Coronary artery (tissue), 2 donors: ENCODE measurements at regions not wholly inside any gene's neighbourhood (a gene's known extent, or its start where the extent isn't known, plus 50 kb on each side); places are given as distances from the start of the nearest gene placed in this dataset.

Source experiments
- DNase-seq: peaks from one replicate; pipeline ENCODE4 v3.0.0-alpha.2; 2017; ENCODE audit warnings: low spot score
- H3K27ac ChIP-seq, 2 donors: fragments of 200-600 bp; sonication (generic); one replicate each; pipeline ENCODE4 v1.5.1; 2016 to 2019
- H3K4me3 ChIP-seq: fragments of 200-600 bp; sonication (generic); 2 replicates; pipeline ENCODE4 v1.5.1; 2016; ENCODE audit warnings: mild to moderate bottlenecking, moderate library complexity
- TF ChIP-seq, protein P1 (sequence below): fragments of 200-600 bp; sonication (generic); IDR thresholded peaks from one replicate; pipeline ENCODE4 v1.5.1; 2019; ENCODE audit warnings: antibody characterized with exemption

DNA sequence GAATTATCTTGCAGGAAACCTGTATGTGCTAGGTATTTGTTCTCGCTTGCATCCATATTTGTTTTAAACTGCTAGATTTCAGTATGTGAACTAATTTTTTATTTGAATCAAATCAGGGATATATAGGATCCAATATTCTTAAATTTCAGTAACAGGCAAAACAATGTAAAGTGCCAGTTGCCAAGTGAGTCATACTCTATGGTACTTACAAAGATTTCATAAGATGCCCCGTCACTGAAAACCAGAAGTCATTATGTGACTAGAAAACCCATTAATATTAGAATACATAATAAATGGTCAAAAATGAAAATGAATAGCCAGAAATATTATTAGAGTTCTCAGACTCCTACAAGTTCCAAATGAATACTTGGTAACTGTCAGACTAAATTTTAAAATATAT is 481.2 kb downstream of the TFAP2A start:
- no peak overlapping the region for H3K27ac ChIP-seq
- TF ChIP-seq, protein P1, sequence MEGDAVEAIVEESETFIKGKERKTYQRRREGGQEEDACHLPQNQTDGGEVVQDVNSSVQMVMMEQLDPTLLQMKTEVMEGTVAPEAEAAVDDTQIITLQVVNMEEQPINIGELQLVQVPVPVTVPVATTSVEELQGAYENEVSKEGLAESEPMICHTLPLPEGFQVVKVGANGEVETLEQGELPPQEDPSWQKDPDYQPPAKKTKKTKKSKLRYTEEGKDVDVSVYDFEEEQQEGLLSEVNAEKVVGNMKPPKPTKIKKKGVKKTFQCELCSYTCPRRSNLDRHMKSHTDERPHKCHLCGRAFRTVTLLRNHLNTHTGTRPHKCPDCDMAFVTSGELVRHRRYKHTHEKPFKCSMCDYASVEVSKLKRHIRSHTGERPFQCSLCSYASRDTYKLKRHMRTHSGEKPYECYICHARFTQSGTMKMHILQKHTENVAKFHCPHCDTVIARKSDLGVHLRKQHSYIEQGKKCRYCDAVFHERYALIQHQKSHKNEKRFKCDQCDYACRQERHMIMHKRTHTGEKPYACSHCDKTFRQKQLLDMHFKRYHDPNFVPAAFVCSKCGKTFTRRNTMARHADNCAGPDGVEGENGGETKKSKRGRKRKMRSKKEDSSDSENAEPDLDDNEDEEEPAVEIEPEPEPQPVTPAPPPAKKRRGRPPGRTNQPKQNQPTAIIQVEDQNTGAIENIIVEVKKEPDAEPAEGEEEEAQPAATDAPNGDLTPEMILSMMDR, result no peak
- no peak for DNase-seq
- H3K4me3 ChIP-seq, result no peak overlapping the region

DNA sequence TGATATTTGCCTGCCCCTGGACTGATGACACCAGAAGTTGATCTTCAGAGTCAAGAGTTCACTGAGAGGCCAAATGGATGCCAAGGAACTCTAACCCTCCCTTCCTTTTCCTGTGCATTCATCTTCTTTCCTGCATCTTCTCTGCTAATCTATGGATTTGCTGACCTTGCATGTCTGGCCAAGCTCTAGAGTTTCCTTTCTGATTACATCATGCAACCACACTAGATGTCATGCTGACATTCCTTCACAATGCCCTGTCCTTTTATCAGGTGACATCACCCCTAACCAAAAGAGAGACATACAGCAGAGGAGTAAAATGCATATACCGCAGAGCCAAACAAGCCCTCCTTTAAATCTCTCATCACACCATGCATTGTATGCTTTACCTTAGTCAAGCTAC is 487.6 kb downstream of the TFAP2A start:
- TF ChIP-seq, protein P1, result no peak
- DNase-seq, result no peak
- no peak overlapping the region for H3K4me3 ChIP-seq
- H3K27ac ChIP-seq, result no peak overlapping the region

DNA sequence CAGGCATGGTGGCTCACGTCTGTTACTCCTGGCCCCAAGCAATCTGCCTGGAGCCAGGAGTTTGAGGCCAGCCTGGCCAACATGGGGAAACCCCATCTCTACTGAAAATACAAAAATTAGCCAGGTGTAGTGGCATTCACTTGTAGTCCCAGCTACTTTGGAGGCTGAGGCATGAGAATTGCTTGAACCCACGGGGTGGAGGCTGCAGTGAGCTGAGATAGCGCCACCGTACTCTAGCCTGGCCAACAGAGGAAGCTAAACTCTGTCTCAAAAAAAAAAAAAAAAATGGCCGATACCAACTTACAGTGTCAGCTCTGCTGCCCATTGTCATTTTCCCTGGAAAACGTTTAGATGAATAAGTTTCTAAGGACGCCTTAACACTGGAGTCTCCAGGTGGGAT is 489.9 kb downstream of the TFAP2A start:
- Histone ChIP-seq H3K27ac (no peak overlapping the region), H3K4me3 (no peak overlapping the region)
- TF ChIP-seq, protein P1, result no peak
- DNase-seq, result no peak

DNA sequence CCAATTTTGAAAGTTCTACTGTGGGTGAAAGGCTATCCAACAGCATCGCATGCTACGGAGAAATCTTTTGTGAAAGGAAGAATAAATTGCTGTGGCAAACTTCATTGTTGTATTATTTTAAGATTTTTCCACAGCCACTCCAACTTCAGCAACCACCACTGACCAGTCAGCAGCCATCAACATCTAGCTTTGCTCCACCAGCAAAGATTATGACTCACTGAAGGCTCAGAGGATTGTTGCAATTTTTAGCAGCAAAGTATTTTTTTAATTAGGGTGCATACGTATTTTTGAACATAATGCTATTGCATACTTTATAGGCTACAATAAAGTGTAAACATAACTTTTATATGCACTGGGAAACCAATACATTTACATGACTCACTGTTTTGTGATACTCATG is 493.5 kb downstream of the TFAP2A start:
- H3K27ac ChIP-seq, result no peak overlapping the region
- DNase-seq, result no peak
- TF ChIP-seq, protein P1, result no peak
- no peak overlapping the region for H3K4me3 ChIP-seq

DNA sequence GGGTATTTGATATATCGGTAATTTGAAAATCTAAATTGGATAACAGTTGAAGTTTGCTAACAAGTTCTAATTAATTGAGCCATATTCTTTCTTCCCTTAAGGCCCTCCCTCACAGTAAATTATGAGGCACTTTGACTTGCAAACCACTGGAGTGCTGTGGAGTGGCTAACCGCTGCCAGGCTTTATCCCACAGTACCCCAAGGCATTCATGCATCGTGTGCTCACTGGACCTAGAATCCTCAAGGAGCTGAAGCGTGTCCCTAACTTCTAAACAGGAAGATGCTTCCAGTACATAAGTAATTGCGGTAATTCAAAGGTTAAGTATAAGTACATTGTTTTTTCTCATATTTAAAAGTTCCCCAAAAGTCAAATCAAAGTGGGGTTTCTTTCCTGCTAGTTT is 499.9 kb downstream of the TFAP2A start:
- TF ChIP-seq, protein P1, result no peak
- no peak overlapping the region for H3K4me3 ChIP-seq
- DNase-seq, result no peak
- H3K27ac ChIP-seq, result no peak overlapping the region

DNA sequence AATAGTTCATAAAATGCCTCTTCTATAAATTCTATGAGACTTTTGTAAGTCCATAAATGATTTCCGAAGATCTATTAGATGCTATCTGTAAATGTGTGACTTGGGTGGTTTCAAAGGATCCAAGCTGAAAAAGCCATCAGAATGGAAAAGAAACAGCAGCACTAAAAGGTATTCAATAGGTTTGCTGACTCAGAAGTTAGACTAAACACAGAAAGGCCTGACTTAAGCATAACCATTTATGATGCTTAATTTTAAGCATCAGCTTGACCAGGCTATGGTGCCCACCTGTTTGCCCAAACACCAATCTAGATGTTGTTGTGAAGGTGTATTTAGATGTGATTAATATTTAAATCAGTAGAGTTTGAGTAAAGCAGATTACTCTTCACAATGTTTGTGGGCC is 513.5 kb downstream of the TFAP2A start:
- no peak for DNase-seq
- TF ChIP-seq, protein P1, result no peak
- no peak overlapping the region for H3K27ac ChIP-seq
- no peak overlapping the region for H3K4me3 ChIP-seq

DNA sequence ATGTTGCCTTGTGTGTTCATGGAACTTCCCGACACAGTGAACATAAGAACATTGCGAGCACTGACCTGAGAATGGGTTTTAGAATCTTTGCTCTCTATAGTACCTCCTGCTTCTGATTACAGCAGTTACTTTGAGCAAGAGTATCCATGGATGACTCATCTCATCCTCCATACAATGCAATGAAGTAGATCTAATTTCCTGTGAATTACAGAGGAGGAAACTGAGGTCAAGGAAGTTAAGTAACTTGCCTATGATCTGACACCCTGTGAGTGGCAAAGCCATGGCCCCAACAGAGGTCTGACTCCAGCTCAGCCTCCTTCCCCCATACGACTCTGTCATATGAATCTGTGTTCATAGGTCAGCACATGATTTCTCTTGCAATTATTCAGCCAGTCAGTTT is 518.1 kb downstream of the TFAP2A start:
- Histone ChIP-seq H3K27ac (no peak overlapping the region), H3K4me3 (no peak overlapping the region)
- DNase-seq, result no peak
- TF ChIP-seq, protein P1, result no peak
